ENCODE measurements at regions not wholly inside any gene's neighbourhood (a gene's known extent, or its start where the extent isn't known, plus 50 kb on each side); places are given as distances from the start of the nearest gene placed in this dataset.

GRCh38 chr10:128431083-128431482 lies 304.9 kb upstream of the MKI67 start:
- Histone ChIP-seq H3K27me3 (peaks cover 0 to 13% (median 0%) of the 10 kb centered on the region in 4 donors), H3K4me1 (no peaks in the 10 kb centered on the region), H3K9me3 (no peaks in the 10 kb centered on the region), H3K4me3 (no peak overlapping the region), H3K27ac (no peak overlapping the region), H3K36me3 (no peaks in the 10 kb centered on the region)
- intact Hi-C loops (cut with DNase I): no loop called here
- TF ChIP-seq POLR2A (IDR thresholded peaks at IDR 0.05): no peak
- TF ChIP-seq CTCF (IDR thresholded peaks at IDR 0.05): no peak
- WGBS, 2 donors: 59 to 78% methylated on average over 4 to 7 of the region's 12 CpGs
- DNase-seq: no peak

- no peak overlapping the region for H3K27ac ChIP-seq
- H3K4me3 ChIP-seq: no peak overlapping the region
- intact Hi-C loops (cut with DNase I): no loop called here
- no peak for TF ChIP-seq CTCF (IDR thresholded peaks at IDR 0.05)
- no peak for TF ChIP-seq POLR2A (IDR thresholded peaks at IDR 0.05)
- no peak for DNase-seq
- H3K4me1 ChIP-seq: no peaks in the 10 kb centered on the region
- peaks cover 0 to 13% (median 0%) of the 10 kb centered on the region in 4 donors for H3K27me3 ChIP-seq
- no peaks in the 10 kb centered on the region for H3K36me3 ChIP-seq
- no peaks in the 10 kb centered on the region for H3K9me3 ChIP-seq
- WGBS, 2 donors: 68 to 84% methylated on average over 10 to 18 of the region's 19 CpGs
Measured at GRCh38 chr10:128431506-128431905, 305.3 kb upstream of the MKI67 start.

- no peak for TF ChIP-seq CTCF (IDR thresholded peaks at IDR 0.05)
- no peak for TF ChIP-seq POLR2A (IDR thresholded peaks at IDR 0.05)
- no peaks in the 10 kb centered on the region for H3K9me3 ChIP-seq
- 59 to 61% methylated on average over 6 to 7 of the region's 7 CpGs for WGBS, 2 donors
Measured at GRCh38 chr10:128432011-128432410, 305.8 kb upstream of the MKI67 start.

GRCh38 chr10:128432423-128432822 lies 306.2 kb upstream of the MKI67 start:
- Histone ChIP-seq H3K27ac (no peak overlapping the region), H3K27me3 (peaks cover 0 to 13% (median 0%) of the 10 kb centered on the region in 4 donors), H3K36me3 (no peaks in the 10 kb centered on the region), H3K9me3 (no peaks in the 10 kb centered on the region), H3K4me1 (no peaks in the 10 kb centered on the region), H3K4me3 (no peak overlapping the region)
- no peak for DNase-seq
- TF ChIP-seq POLR2A (IDR thresholded peaks at IDR 0.05) (no peak), CTCF (IDR thresholded peaks at IDR 0.05) (no peak)
- intact Hi-C loops (cut with DNase I): no loop called here
- WGBS, 2 donors: 80 to 86% methylated on average over 5 to 6 of the region's 6 CpGs

More at GRCh38 chr10:128432011-128432410, 305.8 kb upstream of the MKI67 start:
- peaks cover 0 to 13% (median 0%) of the 10 kb centered on the region in 4 donors for H3K27me3 ChIP-seq
- no peaks in the 10 kb centered on the region for H3K4me1 ChIP-seq
- no peaks in the 10 kb centered on the region for H3K36me3 ChIP-seq
- H3K4me3 ChIP-seq: no peak overlapping the region
- DNase-seq: no peak
- intact Hi-C loops (cut with DNase I): no loop called here
- H3K27ac ChIP-seq: no peak overlapping the region

GRCh38 chr10:128435811-128436210 lies 309.6 kb upstream of the MKI67 start:
- intact Hi-C loops (cut with DNase I): no loop called here
- Histone ChIP-seq H3K4me3 (no peak overlapping the region), H3K4me1 (no peaks in the 10 kb centered on the region), H3K9me3 (peaks cover 0 to 9% (median 0%) of the 10 kb centered on the region in 3 donors), H3K36me3 (no peaks in the 10 kb centered on the region), H3K27ac (no peak overlapping the region), H3K27me3 (peaks cover 0 to 25% (median 0%) of the 10 kb centered on the region in 4 donors)
- no peak for DNase-seq
- TF ChIP-seq POLR2A (IDR thresholded peaks at IDR 0.05): no peak
- TF ChIP-seq CTCF (IDR thresholded peaks at IDR 0.05): no peak
- 50 to 58% methylated on average over 6 of the region's 6 CpGs for WGBS, 2 donors
